ENCODE measurements at regions not wholly inside any gene's neighbourhood (a gene's known extent, or its start where the extent isn't known, plus 50 kb on each side); places are given as distances from the start of the nearest gene placed in this dataset.

- no peak overlapping the region for H3K9ac ChIP-seq (ENCODE audit: low read depth in 1 of 2, low read length in 2 of 2)
- no peaks in the 10 kb centered on the region for H3K9me3 ChIP-seq (ENCODE audit: control insufficient read depth in 4 of 4, low read length in 3 of 4)
- 79% methylated on average over 9 of the region's 9 CpGs for WGBS
- no peak overlapping the region for H3K4me3 ChIP-seq (ENCODE audit: low read depth in 1 of 3, low read length in 3 of 3)
- peaks cover 0 to 8% (median 2%) of the 10 kb centered on the region in 4 donors for H3K4me1 ChIP-seq (ENCODE audit: control insufficient read depth in 4 of 4, insufficient read depth in 4 of 4, low read length in 3 of 4)
- TF ChIP-seq HNF4G (IDR thresholded peaks at IDR 0.05) (no peak), HNF4A (conservative IDR thresholded peaks at IDR 0.05) (no peak), ZBTB33 (IDR thresholded peaks at IDR 0.05) (no peak), SP1 (IDR thresholded peaks at IDR 0.05) (no peak), EGR1 (IDR thresholded peaks at IDR 0.05; ENCODE audit: low read depth in 2 of 2) (no peak), TAF1 (conservative IDR thresholded peaks at IDR 0.05) (no peak), NR2F2 (IDR thresholded peaks at IDR 0.05) (no peak), FOXA1 (IDR thresholded peaks at IDR 0.05) (no peak), RXRA (IDR thresholded peaks at IDR 0.05) (no peak)
- no peak for DNase-seq (ENCODE audit: low spot score)
- no peaks in the 10 kb centered on the region for H3K36me3 ChIP-seq (ENCODE audit: control insufficient read depth in 4 of 4, insufficient read depth in 3 of 4, low read depth in 1 of 4, low read length in 3 of 4)
- H3K27me3 ChIP-seq (ENCODE audit: control insufficient read depth in 4 of 4, insufficient read depth in 4 of 4, low read length in 3 of 4) = no peaks in the 10 kb centered on the region
- no peak overlapping the region for H3K27ac ChIP-seq (ENCODE audit: low read depth in 1 of 2, low read length in 2 of 2)
Measured at GRCh38 chr2:41859615-41860514, 188.0 kb upstream of the PKDCC start.

- Histone ChIP-seq H3K4me3 (ENCODE audit: low read depth in 1 of 3, low read length in 3 of 3) (no peak overlapping the region), H3K9me3 (ENCODE audit: control insufficient read depth in 4 of 4, low read length in 3 of 4) (no peaks in the 10 kb centered on the region), H3K4me1 (ENCODE audit: control insufficient read depth in 4 of 4, insufficient read depth in 4 of 4, low read length in 3 of 4) (no peaks in the 10 kb centered on the region), H3K9ac (ENCODE audit: low read depth in 1 of 2, low read length in 2 of 2) (no peak overlapping the region), H3K27ac (ENCODE audit: low read depth in 1 of 2, low read length in 2 of 2) (no peak overlapping the region), H3K36me3 (ENCODE audit: control insufficient read depth in 4 of 4, insufficient read depth in 3 of 4, low read depth in 1 of 4, low read length in 3 of 4) (no peaks in the 10 kb centered on the region), H3K27me3 (ENCODE audit: control insufficient read depth in 4 of 4, insufficient read depth in 4 of 4, low read length in 3 of 4) (no peaks in the 10 kb centered on the region)
- no peak for DNase-seq (ENCODE audit: low spot score)
- TF ChIP-seq GABPA (IDR thresholded peaks at IDR 0.05 in 1 of 2, conservative IDR thresholded peaks at IDR 0.05 in 1 of 2) (no peak), ZBTB33 (IDR thresholded peaks at IDR 0.05) (no peak), FOXA2 (IDR thresholded peaks at IDR 0.05) (no peak), HNF4G (IDR thresholded peaks at IDR 0.05) (no peak), ATF3 (IDR thresholded peaks at IDR 0.05) (no peak), SP1 (IDR thresholded peaks at IDR 0.05) (no peak), RAD21 (IDR thresholded peaks at IDR 0.05) (no peak), EGR1 (IDR thresholded peaks at IDR 0.05; ENCODE audit: low read depth in 2 of 2) (no peak), REST (IDR thresholded peaks at IDR 0.05) (no peak), YY1 (IDR thresholded peaks at IDR 0.05) (no peak), RXRA (IDR thresholded peaks at IDR 0.05) (no peak), TAF1 (conservative IDR thresholded peaks at IDR 0.05) (no peak), JUND (IDR thresholded peaks at IDR 0.05) (no peak), FOXA1 (IDR thresholded peaks at IDR 0.05) (no peak), HNF4A (conservative IDR thresholded peaks at IDR 0.05) (no peak), MAX (IDR thresholded peaks at IDR 0.05) (no peak), CTCF (IDR thresholded peaks at IDR 0.05; ENCODE audit: low read depth, low read length, missing input control) (no peak), NR2F2 (IDR thresholded peaks at IDR 0.05) (no peak)
- WGBS = 91% methylated on average over 2 of the region's 2 CpGs
Measured at GRCh38 chr2:41863062-41863461, 184.8 kb upstream of the PKDCC start.
